K562 (cell line): ENCODE measurements at regions not wholly inside any gene's neighbourhood (a gene's known extent, or its start where the extent isn't known, plus 50 kb on each side); places are given as distances from the start of the nearest gene placed in this dataset.

Experiments used
- ATAC-seq: fragments of 200-7000 bp; cut with Tn5 transposase; 3 replicates; pipeline ENCODE4 v1.9.1; 2020; ENCODE audit warnings: moderate library complexity
- BruUV-seq: library from RNA; stranded (reverse); fragments of 400-500 nt; replicated peaks from 2 replicates; lab custom pipeline; 2021; lab: Mats Ljungman, UMichigan
- CTCF ChIA-PET: fragments of 300-600 bp; formaldehyde crosslinking; extraction: SDS; loops from one replicate; lab custom pipeline; 2021; ENCODE audit warnings: low intra/inter-chr PET ratio; lab: Yijun Ruan, JAX
- POLR2A ChIA-PET: fragments of 300-600, 350-650 bp; sonication (Branson Sonifier 250); formaldehyde crosslinking; extraction: SDS; loops from one replicate; lab custom pipeline; 2021; ENCODE audit warnings: antibody characterized with exemption, inconsistent platforms; lab: Yijun Ruan, JAX
- DNase-seq, 4 experiments: peaks; one replicate each; pipeline versions ENCODE4 v3.0.0 to v3.0.0-alpha.2; 2011 to 2018; ENCODE audit warnings: low spot score in 3 of 4, mixed read lengths in 3 of 4; ENCODE audit errors: extremely low read depth in 1 of 4
- FAIRE-seq: peaks from 2 replicates; lab custom pipeline; 2011; peaks lifted over from hg19 to GRCh38; lab: Jason Lieb, UNC
- H2AFZ ChIP-seq: 2 replicates; pipeline ENCODE4 v1.6.0; 2011; ENCODE audit warnings: low read depth, low read length, control low read depth, inconsistent platforms
- H3K27ac ChIP-seq: fragments of 200-600 bp; 3 replicates; pipeline ENCODE4 v1.8.0; 2011; ENCODE audit warnings: low read depth, mild to moderate bottlenecking, control low read depth, inconsistent platforms, low read length, moderate library complexity, mixed read lengths; ENCODE audit errors: extremely low read depth
- H3K27me3 ChIP-seq, 2 experiments: fragments of 300-600 bp in 1 of 2; 2 replicates in 1 of 2; 3 replicates in 1 of 2; pipeline versions ENCODE4 v1.6.0 to v1.8.0; 2011; ENCODE audit warnings: inconsistent platforms in 2 of 2, low read length in 2 of 2, mild to moderate bottlenecking in 1 of 2, mixed read lengths in 1 of 2, moderate library complexity in 1 of 2; ENCODE audit not compliant: control insufficient read depth in 2 of 2, insufficient read depth in 2 of 2
- H3K36me3 ChIP-seq: fragments of 300-600 bp; 3 replicates; pipeline ENCODE4 v1.8.0; 2011; ENCODE audit warnings: mild to moderate bottlenecking, low read length, inconsistent platforms; ENCODE audit not compliant: control insufficient read depth, insufficient read depth
- H3K4me1 ChIP-seq, 2 experiments: fragments of 200-600 bp in 1 of 2; replicated peaks in 1 of 2; 2 replicates in 1 of 2; 3 replicates in 1 of 2; pipeline versions ENCODE4 v1.5.1 to v1.8.0; 2011; ENCODE audit warnings: inconsistent platforms in 2 of 2, low read length in 2 of 2, mild to moderate bottlenecking in 1 of 2, mixed read lengths in 1 of 2, moderate library complexity in 1 of 2; ENCODE audit not compliant: control insufficient read depth in 2 of 2, insufficient read depth in 2 of 2
- H3K4me2 ChIP-seq: 2 replicates; pipeline ENCODE4 v1.6.1; 2011; ENCODE audit warnings: low read length, control low read depth, inconsistent platforms, mixed read lengths; ENCODE audit not compliant: insufficient read depth
- H3K4me3 ChIP-seq: fragments of 200-600 bp; sonication (generic), shearing (Covaris generic); 2 replicates; pipeline ENCODE4 v1.5.1; 2016; ENCODE audit warnings: control low read depth, inconsistent platforms
- H3K79me2 ChIP-seq: fragments of 200-600 bp; 3 replicates; pipeline ENCODE4 v1.8.0; 2011; ENCODE audit warnings: low read length, inconsistent platforms; ENCODE audit not compliant: control insufficient read depth, insufficient read depth
- H3K9ac ChIP-seq, 2 experiments: 2 replicates each; pipeline versions ENCODE4 v1.6.0 to v1.6.1; 2011; ENCODE audit warnings: low read depth in 2 of 2, low read length in 2 of 2, control low read depth in 1 of 2, inconsistent platforms in 1 of 2, mild to moderate bottlenecking in 1 of 2, mixed read lengths in 1 of 2; ENCODE audit not compliant: insufficient read depth in 1 of 2
- H3K9me1 ChIP-seq: one replicate; pipeline ENCODE4 v1.6.0; 2011; ENCODE audit warnings: inconsistent platforms, mild to moderate bottlenecking, low read length, moderate library complexity; ENCODE audit not compliant: control insufficient read depth, insufficient read depth
- H3K9me3 ChIP-seq: replicated peaks from 2 replicates; pipeline ENCODE4 v1.5.1; 2011; ENCODE audit warnings: low read depth, low read length, inconsistent platforms; ENCODE audit not compliant: control insufficient read depth, insufficient read depth
- H4K20me1 ChIP-seq: replicated peaks from 2 replicates; pipeline ENCODE4 v1.6.1; 2011; ENCODE audit warnings: low read length, inconsistent platforms, mixed read lengths; ENCODE audit not compliant: control insufficient read depth, insufficient read depth
- DPF2 ChIP-seq: fragments of 450-650 bp; IDR thresholded peaks from 2 replicates; pipeline ENCODE4 v1.6.1; 2016
- JUNB ChIP-seq: fragments of 450-650 bp; formaldehyde crosslinking; conservative IDR thresholded peaks from 2 replicates; pipeline ENCODE4 v1.4.0; 2020; ENCODE audit warnings: mild to moderate bottlenecking
- MTF1 ChIP-seq: fragments of 250-450 bp; sonication (Bioruptor Pico); IDR thresholded peaks from 2 replicates; pipeline ENCODE4 v1.9.0; 2021; ENCODE audit warnings: moderate library complexity, mild to moderate bottlenecking, inconsistent platforms, borderline replicate concordance
- NR4A1 ChIP-seq, 2 experiments: fragments of 250-450 bp in 1 of 2; fragments of 450-650 bp in 1 of 2; sonication (Bioruptor Pico) in 1 of 2; IDR thresholded peaks; 2 replicates each; pipeline versions ENCODE4 v1.4.0 to v1.6.1; 2016 to 2020; ENCODE audit warnings: mild to moderate bottlenecking in 2 of 2, missing compliant biosample characterization in 1 of 2, missing genetic modification characterization in 1 of 2, moderate library complexity in 1 of 2
- PURB ChIP-seq: sonication (generic); formaldehyde crosslinking; IDR thresholded peaks from 2 replicates; pipeline ENCODE4 v1.9.0; 2021; ENCODE audit warnings: low read depth, mild to moderate bottlenecking, missing genetic modification reagents
- ZNF766 ChIP-seq: fragments of 200-800 bp; sonication (Bioruptor generic); conservative IDR thresholded peaks from 2 replicates; pipeline ENCODE4 v1.6.1; 2016; ENCODE audit warnings: missing genetic modification characterization, missing compliant biosample characterization
- WGBS: fragments of 100-300 bp; shearing (Covaris generic); methylation state at CpG from one replicate; pipeline ENCODE4 v1.1.6; 2016; ENCODE audit warnings: low coverage, mixed read lengths; ENCODE audit not compliant: insufficient coverage; ENCODE audit errors: missing lambda C conversion rate; 5-methylcytosine and 5-hydroxymethylcytosine counted together
- in situ Hi-C: fragments of 300-500 bp; cut with MboI; formaldehyde crosslinking; loops from 4 replicates; pipeline ENCODE4 v1.15.0; 2018; ENCODE audit warnings: inconsistent platforms, mixed read lengths
- intact Hi-C: fragments of 100-400 bp; cut with micrococcal nuclease; formaldehyde crosslinking; loops from 2 replicates; pipeline ENCODE4 v1.14.2; 2022
- TF ChIP-seq, protein P1 (sequence below): sonication (generic); formaldehyde crosslinking; IDR thresholded peaks from 2 replicates; pipeline ENCODE4 v1.8.0; 2022; ENCODE audit warnings: mild to moderate bottlenecking, missing genetic modification reagents
- TF ChIP-seq, protein P2 (sequence below), 2 experiments: fragments of 250-450 bp in 1 of 2; fragments of 450-650 bp in 1 of 2; sonication (Bioruptor Pico) in 1 of 2; IDR thresholded peaks; 2 replicates each; pipeline versions ENCODE4 v1.6.1 to v1.8.0; 2016 to 2021; ENCODE audit warnings: mild to moderate bottlenecking in 2 of 2, moderate library complexity in 2 of 2, missing compliant biosample characterization in 1 of 2, missing genetic modification characterization in 1 of 2

DNA sequence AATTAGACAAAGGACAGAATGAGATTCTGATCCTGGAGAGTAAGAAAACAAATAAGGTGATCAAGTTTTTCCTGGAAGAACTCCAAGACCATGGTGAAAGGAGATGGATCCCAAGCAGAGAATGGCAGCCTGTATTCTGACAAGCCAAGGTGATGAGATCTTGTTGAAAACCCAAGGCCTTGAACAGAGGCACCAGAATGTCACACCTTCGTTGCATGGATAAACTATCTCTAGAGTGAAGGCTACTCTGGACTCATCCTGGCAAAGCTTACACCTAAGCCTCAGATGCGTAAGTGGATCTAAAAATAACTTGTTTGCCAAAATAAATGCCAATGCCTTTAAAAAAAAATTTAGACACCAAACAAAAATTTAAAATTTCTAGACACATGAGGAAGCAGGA lies 605.9 kb downstream of the ETNK1 start:
- WGBS, result 54% methylated on average over 2 of the region's 2 CpGs
- H3K9me1 ChIP-seq, result no peaks in the 10 kb centered on the region
- no peaks in the 10 kb centered on the region for H3K4me1 ChIP-seq
- H3K9ac ChIP-seq, result no peak overlapping the region
- H3K9me3 ChIP-seq, result no peaks in the 10 kb centered on the region; the same call in 1 of the 2 replicates
- no peak overlapping the region for H2AFZ ChIP-seq
- intact Hi-C loops (no loop called here), in situ Hi-C loops (no loop called here)
- no peaks in the 10 kb centered on the region for H4K20me1 ChIP-seq
- BruUV-seq, result no TSS peak
- H3K4me2 ChIP-seq, result no peak overlapping the region
- no peaks in the 10 kb centered on the region for H3K27me3 ChIP-seq
- no peak for ATAC-seq
- no peaks in the 10 kb centered on the region for H3K79me2 ChIP-seq
- POLR2A ChIA-PET, result no interaction called here
- H3K36me3 ChIP-seq, result no peaks in the 10 kb centered on the region
- CTCF ChIA-PET, result no interaction called here
- TF ChIP-seq MTF1 (CRISPR knock-in tag), result no peak
- TF ChIP-seq PURB (CRISPR knock-in tag), result no peak
- TF ChIP-seq DPF2, result no peak
- TF ChIP-seq, protein P1, sequence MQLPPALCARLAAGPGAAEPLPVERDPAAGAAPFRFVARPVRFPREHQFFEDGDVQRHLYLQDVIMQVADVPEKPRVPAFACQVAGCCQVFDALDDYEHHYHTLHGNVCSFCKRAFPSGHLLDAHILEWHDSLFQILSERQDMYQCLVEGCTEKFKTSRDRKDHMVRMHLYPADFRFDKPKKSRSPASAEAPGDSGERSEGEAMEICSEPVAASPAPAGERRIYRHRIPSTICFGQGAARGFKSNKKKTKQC (CRISPR knock-in tag), result no peak
- no peak for TF ChIP-seq JUNB (CRISPR knock-in tag)
- TF ChIP-seq NR4A1 (CRISPR knock-in tag; IDR thresholded peaks at IDR 0.05), result no peak
- no peak for TF ChIP-seq NR4A1 (tag; IDR thresholded peaks at IDR 0.05)
- TF ChIP-seq, protein P2, sequence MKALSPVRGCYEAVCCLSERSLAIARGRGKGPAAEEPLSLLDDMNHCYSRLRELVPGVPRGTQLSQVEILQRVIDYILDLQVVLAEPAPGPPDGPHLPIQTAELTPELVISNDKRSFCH (CRISPR knock-in tag; IDR thresholded peaks at IDR 0.05), result no peak
- TF ChIP-seq, protein P2 (tag; IDR thresholded peaks at IDR 0.05), result no peak
- no peak for TF ChIP-seq ZNF766 (CRISPR knock-in tag)
- no peak overlapping the region for H3K27ac ChIP-seq
- no peak overlapping the region for H3K4me3 ChIP-seq
- FAIRE-seq, result no peak
- no peak for DNase-seq
